Lower leg skin (tissue), 3 donors: ENCODE measurements at regions not wholly inside any gene's neighbourhood (a gene's known extent, or its start where the extent isn't known, plus 50 kb on each side); places are given as distances from the start of the nearest gene placed in this dataset.

Experiments
- POLR2A ChIP-seq, 2 donors: fragments of 450-650 bp; IDR thresholded peaks; one replicate each; pipeline ENCODE4 v1.6.1; 2016 to 2017; ENCODE audit warnings: antibody characterized with exemption in 2 of 2, mild to moderate bottlenecking in 1 of 2, moderate library complexity in 1 of 2
- TF ChIP-seq, protein P1 (sequence below), 3 donors: fragments of 450-650 bp; IDR thresholded peaks; one replicate each; pipeline ENCODE4 v1.5.1; 2016; ENCODE audit warnings: antibody characterized with exemption in 3 of 3, mild to moderate bottlenecking in 3 of 3, moderate library complexity in 2 of 3

DNA sequence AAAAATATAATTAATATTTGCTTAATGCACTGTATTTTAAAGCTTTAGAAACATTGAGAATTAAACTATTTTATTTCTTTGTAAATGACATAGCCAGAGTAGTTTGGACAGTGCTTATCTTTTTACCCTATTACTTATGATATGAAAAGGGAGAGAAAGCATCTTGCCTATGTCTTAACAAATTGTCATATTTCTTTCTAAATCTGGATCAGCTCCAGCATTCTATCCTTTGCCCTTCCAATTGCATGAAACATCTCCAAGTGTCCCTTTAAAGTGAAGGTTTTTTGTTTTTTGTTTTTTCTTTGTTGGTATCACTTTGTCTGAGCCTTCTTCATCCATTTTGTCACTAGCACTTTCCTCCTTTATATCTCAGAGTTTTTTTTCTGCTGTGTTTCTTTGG is 511.6 kb upstream of the FAM174A start:
- TF ChIP-seq, protein P1, sequence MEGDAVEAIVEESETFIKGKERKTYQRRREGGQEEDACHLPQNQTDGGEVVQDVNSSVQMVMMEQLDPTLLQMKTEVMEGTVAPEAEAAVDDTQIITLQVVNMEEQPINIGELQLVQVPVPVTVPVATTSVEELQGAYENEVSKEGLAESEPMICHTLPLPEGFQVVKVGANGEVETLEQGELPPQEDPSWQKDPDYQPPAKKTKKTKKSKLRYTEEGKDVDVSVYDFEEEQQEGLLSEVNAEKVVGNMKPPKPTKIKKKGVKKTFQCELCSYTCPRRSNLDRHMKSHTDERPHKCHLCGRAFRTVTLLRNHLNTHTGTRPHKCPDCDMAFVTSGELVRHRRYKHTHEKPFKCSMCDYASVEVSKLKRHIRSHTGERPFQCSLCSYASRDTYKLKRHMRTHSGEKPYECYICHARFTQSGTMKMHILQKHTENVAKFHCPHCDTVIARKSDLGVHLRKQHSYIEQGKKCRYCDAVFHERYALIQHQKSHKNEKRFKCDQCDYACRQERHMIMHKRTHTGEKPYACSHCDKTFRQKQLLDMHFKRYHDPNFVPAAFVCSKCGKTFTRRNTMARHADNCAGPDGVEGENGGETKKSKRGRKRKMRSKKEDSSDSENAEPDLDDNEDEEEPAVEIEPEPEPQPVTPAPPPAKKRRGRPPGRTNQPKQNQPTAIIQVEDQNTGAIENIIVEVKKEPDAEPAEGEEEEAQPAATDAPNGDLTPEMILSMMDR (IDR thresholded peaks at IDR 0.05) = no peak
- no peak for TF ChIP-seq POLR2A (IDR thresholded peaks at IDR 0.05)
